LoVo (cell line): ENCODE measurements at regions not wholly inside any gene's neighbourhood (a gene's known extent, or its start where the extent isn't known, plus 50 kb on each side); places are given as distances from the start of the nearest gene placed in this dataset.

Experiments
- DNase-seq: peaks from one replicate; pipeline ENCODE4 v3.0.0-alpha.2; 2016; ENCODE audit warnings: low spot score

DNA sequence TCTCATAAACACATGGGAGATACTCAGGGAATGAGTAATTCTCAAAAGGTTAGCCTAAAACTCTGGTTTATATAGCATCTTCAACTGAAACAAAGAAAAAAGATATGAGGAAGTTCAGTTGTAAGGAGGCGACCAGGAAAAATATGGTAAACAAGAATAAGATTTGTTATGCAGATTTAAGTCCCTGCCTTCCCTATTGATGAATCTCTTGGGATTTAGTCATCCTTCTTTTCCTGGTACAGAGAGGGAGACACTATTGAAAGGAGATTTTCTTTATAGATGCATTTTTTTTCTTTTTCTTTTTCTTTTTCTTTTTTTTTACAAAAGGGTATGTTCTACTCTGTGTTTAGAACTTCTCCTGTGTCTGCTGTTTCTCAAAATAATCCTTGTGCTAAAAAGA lies 557.5 kb downstream of the DNAJB9 start:
- no peak for DNase-seq

DNA sequence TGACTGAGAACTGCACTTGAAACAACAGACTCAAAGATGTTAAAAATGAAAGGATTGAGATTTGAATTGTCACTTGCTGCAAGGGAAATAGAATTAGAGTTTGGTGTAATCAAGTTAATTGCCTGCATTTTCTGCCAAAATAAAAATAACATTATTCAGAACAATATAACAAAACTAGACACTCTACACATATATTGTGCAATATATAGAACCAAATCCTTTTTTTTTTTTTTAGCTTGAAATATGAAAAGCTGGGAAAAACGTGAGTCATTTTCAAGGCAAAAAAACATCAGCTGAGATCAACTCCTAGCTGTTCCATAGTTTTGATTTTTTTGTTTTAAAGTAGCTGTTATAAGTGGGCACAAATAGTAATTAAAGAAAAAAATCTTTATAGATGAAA lies 561.5 kb downstream of the DNAJB9 start:
- DNase-seq: no peak

DNA sequence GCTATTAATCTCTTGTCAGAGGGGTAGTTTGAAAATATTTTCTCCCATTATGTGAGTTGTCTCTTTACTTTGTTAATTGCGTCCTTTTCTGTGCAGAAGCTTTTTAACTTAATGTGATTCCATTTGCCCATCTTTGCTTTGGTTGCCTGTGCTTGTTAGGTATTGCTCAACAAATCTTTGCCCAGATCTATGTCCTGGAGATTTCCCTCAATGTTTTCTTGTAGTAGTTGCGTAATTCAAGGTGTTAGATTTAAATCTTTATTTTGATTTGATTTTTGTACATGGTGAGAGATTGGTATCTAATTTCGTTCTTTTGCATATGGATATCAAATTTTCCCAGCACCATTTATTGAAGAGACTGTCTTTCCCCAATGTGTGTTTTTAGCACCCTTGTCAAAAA lies 567.2 kb downstream of the DNAJB9 start:
- no peak for DNase-seq

DNA sequence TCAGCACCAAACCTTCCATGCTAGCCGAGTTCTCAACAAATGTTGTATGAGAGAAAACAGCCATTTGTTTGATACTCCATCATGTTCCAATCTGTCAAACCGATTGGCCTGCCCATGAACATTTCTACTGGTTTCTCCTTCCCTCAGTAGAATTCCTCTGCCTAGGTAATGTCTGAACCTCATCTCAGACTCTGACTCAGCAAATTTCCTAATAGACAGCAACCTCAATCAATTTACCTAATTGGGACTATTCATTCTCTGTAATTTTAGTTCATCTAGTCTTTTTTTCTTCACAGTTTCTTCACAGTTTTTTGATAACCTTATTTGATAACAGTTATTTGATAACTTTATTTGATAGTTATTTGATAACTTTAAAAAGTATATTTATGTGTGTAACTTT lies 585.1 kb downstream of the DNAJB9 start:
- no peak for DNase-seq

DNA sequence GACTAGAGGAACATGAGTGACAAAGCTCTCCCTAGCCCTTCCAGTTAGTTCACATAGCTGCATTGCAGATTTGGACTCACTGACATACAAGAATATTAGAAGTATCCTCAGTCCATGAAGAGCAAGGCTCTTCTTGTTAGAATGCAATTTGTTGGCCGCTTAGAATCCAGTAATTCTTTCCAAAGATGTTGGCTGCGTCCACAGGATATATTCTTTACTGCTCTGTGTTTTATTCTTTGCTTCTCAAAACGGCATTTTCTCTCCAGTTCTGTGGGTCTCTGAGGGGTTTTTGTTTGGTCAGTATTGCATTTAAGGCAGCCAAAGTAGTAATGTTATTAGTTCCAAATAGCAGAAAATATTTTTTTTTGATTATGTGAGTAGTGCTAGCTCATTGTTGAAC lies 588.6 kb downstream of the DNAJB9 start:
- DNase-seq: no peak

DNA sequence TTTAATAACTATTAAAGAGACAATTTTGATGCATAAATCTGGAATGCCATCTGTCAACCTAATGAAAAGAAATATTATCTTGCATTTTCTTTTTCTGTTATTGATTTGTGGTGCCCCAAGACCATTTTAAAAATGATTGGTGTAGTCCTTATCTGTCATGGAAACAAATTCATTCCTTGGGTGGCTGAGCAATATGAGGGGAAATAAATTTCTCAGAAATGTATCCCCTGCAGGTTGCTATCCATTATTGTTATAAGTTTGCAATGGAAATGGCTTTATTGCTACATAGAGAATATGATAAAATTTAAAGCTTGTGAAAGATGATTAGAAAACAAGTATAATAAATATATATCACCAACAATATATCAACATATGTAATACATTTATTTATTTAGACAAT lies 607.0 kb downstream of the DNAJB9 start:
- no peak for DNase-seq

DNA sequence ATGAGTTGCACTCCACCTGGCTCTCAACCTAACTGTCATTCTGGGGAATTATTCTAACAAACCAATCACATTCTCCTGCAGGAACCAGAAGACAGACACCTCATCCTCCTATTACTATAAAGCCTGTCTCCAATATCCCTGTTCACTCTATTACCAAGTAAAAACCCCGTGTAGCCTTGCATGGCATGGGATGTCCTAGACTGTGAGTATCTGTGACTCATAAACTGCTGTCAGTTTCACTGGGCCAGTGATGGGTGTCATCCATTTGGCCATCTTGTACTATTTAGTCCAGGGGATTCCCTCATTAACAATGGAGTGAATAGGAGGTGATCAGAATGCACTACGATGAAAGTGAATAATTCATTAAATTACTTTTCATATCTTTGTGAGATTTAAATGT lies 608.7 kb downstream of the DNAJB9 start:
- no peak for DNase-seq

DNA sequence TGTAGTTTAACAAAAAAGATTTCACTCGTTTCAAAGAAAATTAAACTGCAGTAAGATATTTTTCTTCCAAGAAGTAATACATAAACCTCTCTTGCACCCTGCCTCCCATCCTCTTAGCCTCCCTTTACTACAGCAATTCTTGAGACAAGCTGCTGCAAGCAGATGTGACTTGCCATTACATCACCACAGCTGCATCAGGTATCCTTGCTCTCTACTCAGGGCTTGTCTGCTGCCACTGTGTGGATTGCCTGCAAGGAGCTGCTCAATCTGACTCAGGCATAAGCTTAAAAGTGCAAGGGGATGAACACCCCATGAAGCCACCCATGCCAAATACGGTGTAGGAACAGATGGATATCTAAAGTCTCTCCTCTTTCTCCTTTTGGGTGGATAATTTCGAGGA lies 609.9 kb downstream of the DNAJB9 start:
- no peak for DNase-seq

DNA sequence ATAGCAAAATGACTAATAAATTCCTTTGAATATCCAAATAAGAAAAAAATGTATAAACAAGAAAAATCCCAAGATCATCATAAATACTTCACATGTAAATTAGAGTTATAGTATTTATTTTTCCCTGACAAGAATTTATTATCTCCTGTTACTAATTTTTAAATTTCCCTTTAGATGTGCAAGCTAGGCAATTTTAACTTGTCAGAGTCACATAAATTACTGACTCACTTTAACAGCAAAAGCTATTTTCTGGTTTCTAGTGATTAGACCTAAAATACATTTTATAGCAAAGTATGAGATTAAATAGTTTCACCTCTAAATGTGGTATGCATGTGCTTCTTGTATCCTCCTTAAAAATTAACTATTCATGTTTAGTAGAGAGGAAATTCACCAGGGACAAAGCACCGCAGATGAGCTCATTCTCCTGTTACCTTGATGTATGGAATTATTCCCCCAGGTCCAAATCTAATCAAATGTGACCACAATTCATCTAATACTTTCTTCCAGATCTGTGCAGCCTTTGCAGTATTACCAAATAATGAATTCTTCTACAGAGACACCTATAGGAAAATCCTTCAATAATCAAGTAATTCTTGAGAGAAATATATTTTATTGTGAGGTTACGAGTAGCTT lies 621.2 kb downstream of the DNAJB9 start:
- no peak for DNase-seq

DNA sequence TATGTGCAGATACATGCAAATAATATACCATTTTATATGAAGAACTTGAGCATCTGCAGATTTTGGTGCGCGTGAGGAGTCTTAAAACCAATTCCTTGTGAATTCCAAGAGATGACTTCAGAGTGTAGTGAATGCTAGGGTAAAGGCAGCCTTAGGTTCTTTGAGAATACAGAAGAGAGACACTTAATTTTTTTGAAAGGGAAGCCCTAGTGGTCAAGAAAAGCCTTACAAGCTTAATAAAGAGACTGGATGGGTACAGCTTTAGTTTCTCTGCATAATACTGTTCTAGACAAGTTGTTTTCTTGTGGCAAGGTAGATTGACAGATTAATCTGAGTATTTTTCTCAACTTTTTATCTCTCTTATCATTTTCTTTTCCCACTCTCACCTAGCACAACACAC lies 636.5 kb downstream of the DNAJB9 start:
- DNase-seq: no peak

DNA sequence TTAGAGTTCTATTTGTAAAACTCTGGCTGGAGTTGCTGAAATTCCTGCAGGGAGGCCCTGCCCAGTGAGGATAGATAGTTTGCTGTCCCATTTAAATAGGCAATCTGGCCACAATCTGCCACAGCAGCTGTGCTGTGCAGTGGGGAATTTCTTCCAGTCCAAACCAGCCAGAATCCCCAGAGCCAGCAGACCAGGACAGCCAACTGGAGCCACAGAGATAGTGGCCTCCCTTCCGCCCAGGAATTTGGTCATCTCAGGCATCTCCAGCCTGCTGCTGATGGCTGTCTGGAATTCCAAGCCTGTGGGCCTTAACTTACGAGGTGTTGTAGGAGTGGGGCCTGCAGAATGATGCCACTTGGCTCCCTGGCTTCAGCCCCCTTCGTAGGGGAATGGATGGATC lies 643.4 kb downstream of the DNAJB9 start:
- DNase-seq: no peak

DNA sequence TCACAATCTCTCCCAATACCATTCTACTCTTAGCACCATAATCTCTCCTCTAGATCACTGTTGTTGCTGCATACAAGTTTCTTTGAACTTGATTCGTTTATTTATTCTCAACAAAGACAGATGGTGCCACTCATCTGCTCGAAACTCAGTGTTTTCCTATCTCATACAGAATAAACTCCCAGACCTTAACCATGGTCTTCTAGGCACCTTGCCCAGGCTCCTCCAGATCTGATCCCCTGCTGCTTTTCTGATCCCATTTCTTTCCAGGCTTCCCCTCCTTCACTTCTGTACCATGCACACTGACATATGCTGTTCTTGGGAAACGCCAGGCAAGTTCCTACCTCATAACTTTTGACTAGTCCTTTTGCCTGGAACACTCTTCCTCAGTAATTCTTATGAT lies 645.7 kb downstream of the DNAJB9 start:
- DNase-seq: no peak

DNA sequence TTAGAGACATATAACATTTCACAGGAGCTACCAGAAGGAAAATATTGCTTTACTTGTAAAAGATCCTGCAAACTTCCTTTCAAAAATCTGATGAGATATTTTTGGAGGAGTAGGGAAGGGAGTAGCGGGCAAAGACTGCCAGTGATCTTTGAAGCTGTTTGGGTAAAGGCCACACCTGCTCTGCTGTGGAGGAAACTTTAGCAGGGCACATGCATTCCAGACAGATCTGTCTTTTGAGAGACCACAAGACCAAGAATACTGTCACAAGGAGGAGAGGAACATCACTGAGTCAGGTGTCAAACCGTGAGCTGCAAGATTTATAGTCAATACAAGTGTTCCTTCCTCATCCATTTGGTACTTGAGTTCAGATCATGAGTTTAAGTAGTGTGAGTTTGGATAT lies 654.4 kb downstream of the DNAJB9 start:
- no peak for DNase-seq

DNA sequence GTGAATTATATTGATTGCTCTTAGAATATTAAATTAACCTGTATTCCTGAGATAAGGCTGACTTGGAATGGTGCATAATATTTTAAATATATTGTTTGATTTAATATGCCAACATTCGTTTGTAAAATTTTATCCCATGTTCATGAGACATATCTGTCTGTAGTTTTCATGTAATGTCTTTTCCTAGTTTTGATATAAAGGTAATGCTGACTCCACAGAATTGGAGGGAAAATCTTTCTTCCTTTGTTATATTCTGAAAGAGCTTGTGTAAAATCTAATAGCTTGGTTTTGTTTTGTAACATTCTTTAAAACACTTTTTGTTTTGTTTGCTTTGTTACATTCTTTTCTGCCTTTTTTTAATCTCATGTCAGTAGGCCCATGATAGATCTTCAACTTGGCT lies 657.0 kb downstream of the DNAJB9 start:
- no peak for DNase-seq

DNA sequence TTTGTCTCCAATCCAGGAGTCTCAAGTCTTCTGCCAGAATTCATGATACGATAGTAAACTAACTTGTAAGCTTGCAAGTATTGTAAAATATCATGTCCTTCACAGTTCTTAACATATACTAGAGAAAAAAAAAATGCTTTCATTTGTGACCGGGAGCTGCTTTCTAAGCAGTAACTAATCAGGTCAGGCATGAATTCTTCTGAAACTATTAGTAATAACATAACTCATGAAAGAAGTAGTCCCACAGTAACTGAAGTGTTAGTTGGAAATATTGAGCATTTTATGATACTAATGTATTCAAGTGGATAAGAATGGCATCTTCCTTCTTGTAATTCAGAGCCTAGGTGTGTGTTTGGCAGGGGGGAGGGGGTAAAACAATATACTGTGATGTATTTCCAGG lies 665.6 kb downstream of the DNAJB9 start:
- no peak for DNase-seq

DNA sequence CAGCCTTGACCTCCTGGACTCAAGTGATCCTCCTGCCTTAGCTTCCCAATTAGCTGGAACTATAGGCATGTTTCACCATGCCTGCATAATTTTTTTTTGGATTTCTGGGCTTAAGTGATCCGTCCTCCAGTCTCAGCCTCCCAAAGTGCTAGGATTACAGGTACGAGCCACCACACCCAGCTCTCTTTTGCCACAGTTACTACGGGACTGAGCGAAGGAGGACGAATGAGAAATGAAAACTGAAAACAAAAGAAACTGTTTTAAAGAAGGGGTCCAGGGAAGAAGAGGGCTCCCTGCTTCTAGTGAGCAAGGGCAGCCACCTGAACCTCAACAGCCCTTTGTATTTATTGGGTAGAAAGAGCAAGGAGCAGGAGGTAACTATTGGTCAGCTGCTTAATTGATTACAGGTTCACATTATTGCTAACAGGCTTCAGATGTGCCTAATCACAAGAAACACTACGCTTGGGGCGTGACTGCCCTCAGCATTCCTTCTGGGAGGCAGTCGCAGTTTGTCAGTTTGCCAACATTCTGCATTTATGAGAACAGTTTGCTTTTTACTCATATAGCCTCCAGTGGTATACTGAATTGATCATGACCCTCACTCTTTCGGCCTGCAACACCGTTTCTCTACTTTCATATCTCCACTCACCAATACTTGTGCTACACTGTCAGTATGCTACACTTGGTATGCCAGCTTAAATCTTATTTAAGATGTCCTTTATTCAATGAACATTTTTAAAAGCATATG lies 676.8 kb downstream of the DNAJB9 start:
- DNase-seq: peak; percentile 67

DNA sequence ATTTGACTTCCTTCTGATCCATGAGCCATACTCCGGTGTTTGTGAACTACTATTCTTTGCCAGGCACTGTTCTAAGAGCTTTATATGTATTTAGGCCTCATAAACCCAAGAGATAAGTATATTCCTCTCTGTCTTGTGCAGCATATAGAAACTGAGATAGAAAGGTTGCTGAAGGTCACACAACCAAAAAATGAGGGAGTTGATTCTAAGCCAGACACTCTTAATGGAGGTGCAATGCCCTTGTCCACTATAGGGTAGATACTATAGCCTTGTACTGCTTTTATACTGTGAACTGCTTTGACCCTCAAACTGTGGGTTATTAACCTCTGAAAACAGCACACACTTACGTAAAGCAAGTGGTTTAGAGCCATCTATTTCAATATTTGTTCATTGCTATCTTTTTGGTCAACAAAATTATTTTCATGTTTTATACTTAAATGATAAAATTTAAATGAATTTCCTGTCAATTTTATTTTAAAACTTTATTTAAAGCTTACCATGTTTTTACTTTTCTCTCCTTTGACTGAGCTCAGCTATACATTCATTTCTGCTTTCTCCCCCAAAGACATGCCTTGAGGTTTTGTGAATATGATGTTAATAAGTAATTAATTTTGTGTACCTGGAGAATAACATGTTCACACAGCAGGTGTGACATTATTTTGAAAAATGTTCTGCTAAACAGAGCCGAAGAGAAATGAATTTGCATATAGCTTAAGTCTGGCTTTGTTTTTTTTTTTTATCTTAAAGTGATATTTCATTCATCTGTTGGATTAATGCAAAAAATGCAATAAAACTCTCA lies 687.3 kb downstream of the DNAJB9 start:
- DNase-seq: no peak

DNA sequence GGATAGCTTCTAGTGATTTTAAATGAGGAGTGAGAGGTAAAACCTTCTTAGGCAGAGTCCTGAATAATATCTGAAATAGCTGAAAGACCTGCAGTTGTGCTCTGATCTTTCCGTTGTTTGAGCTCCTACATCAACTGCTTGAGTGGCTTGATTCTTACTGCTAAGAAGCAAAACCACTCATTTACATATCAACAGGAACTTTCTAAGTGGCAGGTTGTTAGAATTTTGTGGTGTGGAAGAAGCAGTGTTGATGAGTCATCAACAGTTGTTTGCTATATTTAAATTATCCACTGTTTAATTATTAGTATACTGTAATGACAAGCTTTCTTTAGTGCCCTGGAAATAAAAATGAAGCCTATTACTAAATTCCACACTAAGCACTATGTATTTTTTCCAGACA lies 689.5 kb downstream of the DNAJB9 start:
- DNase-seq: no peak

DNA sequence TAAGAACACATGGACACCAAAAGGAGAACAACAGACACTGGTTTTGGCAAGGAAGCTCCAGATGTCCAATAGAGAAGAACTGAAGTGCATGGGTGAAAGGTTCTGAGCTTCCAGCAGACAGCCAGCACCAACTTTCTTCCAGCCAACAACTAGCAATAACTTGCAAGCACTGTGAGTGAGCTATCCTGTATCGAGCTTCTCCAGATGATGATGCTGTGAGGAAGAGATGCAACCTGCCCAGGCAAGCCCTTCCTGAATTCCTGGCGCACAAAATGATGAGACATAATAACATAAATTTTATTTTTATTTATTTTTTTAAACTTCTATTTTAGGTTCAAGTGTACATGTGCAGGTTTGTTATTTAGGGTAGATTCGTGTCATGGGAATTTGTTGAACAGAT lies 692.1 kb downstream of the DNAJB9 start:
- no peak for DNase-seq

DNA sequence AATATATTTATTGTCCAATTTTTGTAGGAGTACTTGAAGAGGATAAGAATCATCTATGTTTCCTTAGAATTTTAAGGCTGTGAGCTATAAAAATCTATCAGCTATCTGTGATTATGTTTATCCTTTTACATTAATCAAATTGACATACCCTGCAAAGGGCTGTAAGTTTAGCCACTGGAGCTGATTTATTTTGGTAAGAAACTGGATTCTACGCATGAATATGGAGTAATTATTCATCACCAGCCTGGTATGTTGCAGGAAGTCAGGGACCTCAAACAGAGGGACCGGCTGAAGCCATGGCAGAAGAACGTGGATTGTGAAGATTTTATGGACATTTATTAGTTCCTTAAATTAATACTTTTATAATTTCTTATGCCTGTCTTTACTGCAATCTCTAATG lies 696.9 kb downstream of the DNAJB9 start:
- DNase-seq: no peak

DNA sequence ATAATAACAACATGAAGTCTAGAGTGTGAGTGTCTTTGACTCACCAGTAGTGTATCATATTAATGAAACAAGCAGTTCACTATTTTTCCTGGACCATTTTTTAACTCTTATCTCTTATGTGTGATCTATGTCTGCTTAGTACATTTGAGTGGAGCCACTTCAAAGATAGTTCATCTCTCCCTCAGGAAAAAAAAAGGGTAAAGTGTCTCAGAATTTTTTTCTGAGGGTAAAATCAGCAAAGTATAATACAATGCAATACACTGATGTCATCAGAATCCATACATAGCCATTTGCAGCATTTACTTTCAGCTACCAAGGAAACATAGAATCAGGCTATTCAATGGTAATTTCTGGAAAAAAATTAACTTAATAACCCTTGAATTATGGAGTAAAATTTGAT lies 706.7 kb downstream of the DNAJB9 start:
- DNase-seq: no peak

DNA sequence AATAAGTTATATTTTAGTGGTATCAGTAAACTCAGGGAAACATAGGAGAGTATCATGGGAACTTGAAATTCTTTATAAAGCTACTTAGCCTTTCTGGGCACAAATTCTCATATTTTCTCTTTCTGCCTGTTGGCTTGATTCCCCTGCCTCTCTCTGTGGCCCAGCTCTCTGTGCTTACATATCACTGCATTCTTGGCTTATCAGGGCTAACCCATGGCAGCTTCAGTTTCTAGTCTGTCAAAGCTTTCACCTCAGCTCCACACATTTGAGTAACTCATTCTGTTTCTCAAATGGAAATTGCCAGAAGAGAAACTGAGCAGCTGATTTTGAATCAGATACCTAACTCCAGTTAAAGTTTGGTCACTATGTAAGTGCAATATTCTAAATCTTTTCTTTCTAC lies 713.1 kb downstream of the DNAJB9 start:
- no peak for DNase-seq

DNA sequence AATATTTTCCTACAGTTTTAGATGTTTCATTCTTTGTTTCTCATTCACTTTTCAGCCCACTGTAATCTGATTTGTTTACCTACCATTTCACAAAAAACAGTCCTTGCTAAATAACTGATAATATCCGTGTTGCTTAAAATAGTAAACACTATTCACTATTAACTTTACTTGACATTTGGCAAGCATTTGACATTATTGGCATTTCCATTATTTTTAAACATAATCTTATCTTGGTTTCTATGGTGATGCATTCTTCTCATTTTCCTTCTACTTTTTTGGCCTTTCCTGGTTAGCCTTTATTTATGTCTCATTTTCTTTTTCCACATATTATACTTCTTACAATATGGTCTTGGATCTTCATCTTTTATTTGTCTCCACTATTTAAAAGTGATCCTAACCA lies 715.3 kb downstream of the DNAJB9 start:
- no peak for DNase-seq
